ENCODE measurements at regions not wholly inside any gene's neighbourhood (a gene's known extent, or its start where the extent isn't known, plus 50 kb on each side); places are given as distances from the start of the nearest gene placed in this dataset.

- ChIA-PET POLR2A (no interaction called here), CTCF (no interaction called here)
- Histone ChIP-seq H2AFZ (ENCODE audit: insufficient read depth, low read depth, low read length, poor library complexity, severe bottlenecking) (no peak overlapping the region), H3K27ac (ENCODE audit: low read length in 2 of 2) (no peak overlapping the region), H3K9ac (ENCODE audit: low read length) (no peak overlapping the region), H3K27me3 (replicated peaks in 1 of 4; ENCODE audit: control extremely low read depth in 1 of 4, control insufficient read depth in 3 of 4, insufficient read depth in 4 of 4, low read length in 3 of 4) (no peaks in the 10 kb centered on the region), H3K9me3 (ENCODE audit: control extremely low read depth in 1 of 3, control insufficient read depth in 2 of 3, insufficient read depth in 1 of 3, low read length in 2 of 3) (peaks cover 0 to 7% (median 0%) of the 10 kb centered on the region in 3 donors), H3K4me2 (replicated peaks; ENCODE audit: low read depth, low read length, poor library complexity, severe bottlenecking) (no peak overlapping the region), H3K4me3 (ENCODE audit: control extremely low read depth in 1 of 5, extremely low read depth in 1 of 5, insufficient read depth in 1 of 5, low read depth in 2 of 5, low read length in 4 of 5) (no peak overlapping the region), H3K4me1 (ENCODE audit: control insufficient read depth in 2 of 2, insufficient read depth in 2 of 2, low read length in 2 of 2) (peaks cover 0 to 3% of the 10 kb centered on the region in 2 donors), H3K36me3 (replicated peaks in 1 of 2; ENCODE audit: control extremely low read depth in 1 of 2, control insufficient read depth in 1 of 2, extremely low read depth in 1 of 2, insufficient read depth in 2 of 2, low read length in 1 of 2) (no peaks in the 10 kb centered on the region), H3K79me2 (ENCODE audit: control insufficient read depth, insufficient read depth, low read length) (no peaks in the 10 kb centered on the region), H4K20me1 (ENCODE audit: control insufficient read depth, insufficient read depth, low read length, poor library complexity, severe bottlenecking) (no peaks in the 10 kb centered on the region)
- TF ChIP-seq EZH2 (IDR thresholded peaks at IDR 0.05; ENCODE audit: borderline replicate concordance, insufficient read depth, low read depth, low read length, poor library complexity, severe bottlenecking) (no peak), CTCF (IDR thresholded peaks at IDR 0.05) (no peak)
- H3K4me3 Mint-ChIP-seq, result no peak overlapping the region
- H3K9me3 Mint-ChIP-seq (ENCODE audit: insufficient read depth), result no peaks in the 10 kb centered on the region
- peaks cover 18% of the 10 kb centered on the region for H3K4me1 Mint-ChIP-seq
- no CpG with 5 or more reads among the region's 2 CpGs for WGBS (ENCODE audit: insufficient coverage)
- H3K27ac Mint-ChIP-seq, result no peak overlapping the region
- H3K27me3 Mint-ChIP-seq, result no peaks in the 10 kb centered on the region
- DNase-seq (no peak), ATAC-seq (ENCODE audit: low read depth) (no peak)
- intact Hi-C loops (cut with micrococcal nuclease), result no loop called here
Measured at GRCh38 chr14:89637581-89637980, 220.5 kb upstream of the FOXN3 start.

DNA sequence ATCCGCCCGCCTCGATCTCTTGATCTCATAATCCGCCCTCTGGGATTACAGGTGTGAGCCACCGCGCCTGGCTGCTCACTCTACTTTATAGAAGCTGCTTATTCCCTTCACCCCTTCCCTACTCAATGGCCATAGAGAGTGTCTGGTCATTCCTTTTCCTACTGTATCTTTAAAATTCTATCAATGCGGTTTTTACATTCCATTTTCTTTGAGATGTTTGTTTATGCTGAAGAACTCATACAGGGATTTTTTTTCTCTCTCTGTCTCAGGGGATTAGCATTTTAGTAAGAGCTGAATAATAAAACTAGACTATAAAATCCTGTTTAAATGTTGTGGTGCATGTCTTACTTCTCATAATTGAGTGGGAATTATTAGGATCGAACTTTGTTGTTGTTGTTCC is 218.6 kb upstream of the FOXN3 start:
- H3K27me3 Mint-ChIP-seq, result no peaks in the 10 kb centered on the region
- H3K36me3 ChIP-seq (replicated peaks in 1 of 2; ENCODE audit: control extremely low read depth in 1 of 2, control insufficient read depth in 1 of 2, extremely low read depth in 1 of 2, insufficient read depth in 2 of 2, low read length in 1 of 2), result no peaks in the 10 kb centered on the region
- no peak overlapping the region for H3K9ac ChIP-seq (ENCODE audit: low read length)
- ChIA-PET CTCF (no interaction called here), POLR2A (no interaction called here)
- intact Hi-C loops (cut with micrococcal nuclease), result no loop called here
- TF ChIP-seq CTCF (IDR thresholded peaks at IDR 0.05) (no peak), EZH2 (IDR thresholded peaks at IDR 0.05; ENCODE audit: borderline replicate concordance, insufficient read depth, low read depth, low read length, poor library complexity, severe bottlenecking) (no peak)
- H4K20me1 ChIP-seq (ENCODE audit: control insufficient read depth, insufficient read depth, low read length, poor library complexity, severe bottlenecking), result no peaks in the 10 kb centered on the region
- no peak overlapping the region for H3K27ac Mint-ChIP-seq
- no peak overlapping the region for H2AFZ ChIP-seq (ENCODE audit: insufficient read depth, low read depth, low read length, poor library complexity, severe bottlenecking)
- H3K27ac ChIP-seq (ENCODE audit: low read length in 2 of 2), result no peak overlapping the region
- H3K27me3 ChIP-seq (replicated peaks in 1 of 4; ENCODE audit: control extremely low read depth in 1 of 4, control insufficient read depth in 3 of 4, insufficient read depth in 4 of 4, low read length in 3 of 4), result no peaks in the 10 kb centered on the region
- 98% methylated on average over 6 of the region's 8 CpGs for WGBS (ENCODE audit: insufficient coverage)
- H3K4me1 ChIP-seq (ENCODE audit: control insufficient read depth in 2 of 2, insufficient read depth in 2 of 2, low read length in 2 of 2), result peaks cover 0 to 3% of the 10 kb centered on the region in 2 donors
- no peak for DNase-seq
- no peak overlapping the region for H3K4me3 Mint-ChIP-seq
- H3K9me3 ChIP-seq (ENCODE audit: control extremely low read depth in 1 of 3, control insufficient read depth in 2 of 3, insufficient read depth in 1 of 3, low read length in 2 of 3), result peaks cover 0 to 9% (median 0%) of the 10 kb centered on the region in 3 donors
- H3K9me3 Mint-ChIP-seq (ENCODE audit: insufficient read depth), result no peaks in the 10 kb centered on the region
- H3K4me3 ChIP-seq (ENCODE audit: control extremely low read depth in 1 of 5, extremely low read depth in 1 of 5, insufficient read depth in 1 of 5, low read depth in 2 of 5, low read length in 4 of 5), result no peak overlapping the region
- no peaks in the 10 kb centered on the region for H3K79me2 ChIP-seq (ENCODE audit: control insufficient read depth, insufficient read depth, low read length)
- H3K4me1 Mint-ChIP-seq, result peaks cover 10% of the 10 kb centered on the region
- no peak for ATAC-seq (ENCODE audit: low read depth)
- H3K4me2 ChIP-seq (replicated peaks; ENCODE audit: low read depth, low read length, poor library complexity, severe bottlenecking), result no peak overlapping the region

Measured in B cell (primary cell).